ENCODE measurements at regions not wholly inside any gene's neighbourhood (a gene's known extent, or its start where the extent isn't known, plus 50 kb on each side); places are given as distances from the start of the nearest gene placed in this dataset.
"Not testable (repeated sequence)": the region's sequence is repeated elsewhere in the genome, so short reads cannot be mapped to it uniquely, and the experiment has no call there.

GRCh38 chr4:67275179-67275750 lies 270.0 kb downstream of the CENPC start:
- WGBS, 5 donors, result 89 to 98% (median 92%) methylated on average over 2 to 11 of the region's 11 CpGs
- no peak overlapping the region for H3K4me3 ChIP-seq
- H3K27me3 ChIP-seq, result no peaks in the 10 kb centered on the region
- TF ChIP-seq CTCF (IDR thresholded peaks at IDR 0.05), result no peak
- no peak for TF ChIP-seq POLR2A (IDR thresholded peaks at IDR 0.05)
- TF ChIP-seq EP300 (IDR thresholded peaks at IDR 0.05), result no peak
- TF ChIP-seq POLR2AphosphoS5 (IDR thresholded peaks at IDR 0.05), result no peak
- peaks cover 0 to 29% (median 18%) of the 10 kb centered on the region in 4 donors for H3K9me3 ChIP-seq
- intact Hi-C loops (cut with DNase I; ENCODE audit: low total_unique reads), result no loop called here
- H3K4me1 ChIP-seq, result no peaks in the 10 kb centered on the region
- no peak for DNase-seq
- no peaks in the 10 kb centered on the region for H3K36me3 ChIP-seq
- H3K27ac ChIP-seq, result no peak overlapping the region

GRCh38 chr4:67274671-67275070 lies 270.6 kb downstream of the CENPC start:
- H3K4me3 ChIP-seq; H3K4me1 ChIP-seq; DNase-seq; H3K27me3 ChIP-seq; intact Hi-C loops (cut with DNase I; ENCODE audit: low total_unique reads); H3K27ac ChIP-seq; H3K36me3 ChIP-seq: not testable (repeated sequence)
- WGBS, 5 donors, result 63 to 75% (median 74%) methylated on average over 3 of the region's 3 CpGs
- peaks cover 0 to 29% (median 18%) of the 10 kb centered on the region in 4 donors for H3K9me3 ChIP-seq

- no peak overlapping the region for H3K27ac ChIP-seq
- 36 to 58% (median 44%) methylated on average over 2 of the region's 2 CpGs for WGBS, 5 donors
- no peaks in the 10 kb centered on the region for H3K36me3 ChIP-seq
- no peaks in the 10 kb centered on the region for H3K4me1 ChIP-seq
- peaks cover 0 to 29% (median 18%) of the 10 kb centered on the region in 4 donors for H3K9me3 ChIP-seq
- TF ChIP-seq CTCF (IDR thresholded peaks at IDR 0.05) (no peak), POLR2AphosphoS5 (IDR thresholded peaks at IDR 0.05) (no peak), EP300 (IDR thresholded peaks at IDR 0.05) (no peak), POLR2A (IDR thresholded peaks at IDR 0.05) (no peak)
- peak in 1 of 2 donors; percentile 7 for DNase-seq
- H3K4me3 ChIP-seq, result no peak overlapping the region
- H3K27me3 ChIP-seq, result no peaks in the 10 kb centered on the region
- intact Hi-C loops (cut with DNase I; ENCODE audit: low total_unique reads), result no loop called here
Measured at GRCh38 chr4:67273666-67274065, 271.6 kb downstream of the CENPC start.

- H3K36me3 ChIP-seq, result no peaks in the 10 kb centered on the region
- TF ChIP-seq CTCF (IDR thresholded peaks at IDR 0.05) (no peak), POLR2A (IDR thresholded peaks at IDR 0.05) (no peak), POLR2AphosphoS5 (IDR thresholded peaks at IDR 0.05) (no peak), EP300 (IDR thresholded peaks at IDR 0.05) (no peak)
- no peaks in the 10 kb centered on the region for H3K4me1 ChIP-seq
- H3K27ac ChIP-seq, result no peak overlapping the region
- no peak for DNase-seq
- WGBS, 5 donors, result 59 to 79% (median 71%) methylated on average over 1 of the region's 1 CpG
- no peaks in the 10 kb centered on the region for H3K27me3 ChIP-seq
- intact Hi-C loops (cut with DNase I; ENCODE audit: low total_unique reads), result no loop called here
- no peaks in the 10 kb centered on the region for H3K9me3 ChIP-seq
- no peak overlapping the region for H3K4me3 ChIP-seq
Measured at GRCh38 chr4:67261971-67262370, 283.3 kb downstream of the CENPC start.

GRCh38 chr4:67256388-67257043 lies 288.8 kb downstream of the CENPC start:
- Histone ChIP-seq H3K27ac (no peak overlapping the region), H3K4me3 (no peak overlapping the region), H3K36me3 (no peaks in the 10 kb centered on the region), H3K27me3 (no peaks in the 10 kb centered on the region), H3K9me3 (no peaks in the 10 kb centered on the region), H3K4me1 (no peaks in the 10 kb centered on the region)
- intact Hi-C loops (cut with DNase I; ENCODE audit: low total_unique reads), result no loop called here
- no peak for TF ChIP-seq CTCF (IDR thresholded peaks at IDR 0.05)
- no peak for TF ChIP-seq POLR2A (IDR thresholded peaks at IDR 0.05)
- no peak for TF ChIP-seq POLR2AphosphoS5 (IDR thresholded peaks at IDR 0.05)
- TF ChIP-seq EP300 (IDR thresholded peaks at IDR 0.05), result no peak
- DNase-seq, result no peak
- WGBS, 5 donors, result 53 to 68% (median 60%) methylated on average over 3 of the region's 3 CpGs
